SU-DHL-6 (cell line): ENCODE measurements at regions not wholly inside any gene's neighbourhood (a gene's known extent, or its start where the extent isn't known, plus 50 kb on each side); places are given as distances from the start of the nearest gene placed in this dataset.

ENCODE experiments used
- H2AFZ ChIP-seq: fragments of 200-600 bp; sonication (generic); 2 replicates; pipeline ENCODE4 v1.6.1; 2014; ENCODE audit warnings: low read depth, mild to moderate bottlenecking, moderate library complexity, mixed read lengths, antibody characterized with exemption, low read length; ENCODE audit not compliant: severe bottlenecking
- H3F3A ChIP-seq: fragments of 200-600 bp; shearing (Covaris generic); 2 replicates; pipeline ENCODE4 v1.6.0; 2016; ENCODE audit warnings: antibody characterized with exemption, mild to moderate bottlenecking; ENCODE audit not compliant: insufficient read depth
- H3K27ac ChIP-seq: fragments of 200-600 bp; sonication (generic); 2 replicates; pipeline ENCODE4 v1.5.1; 2016; ENCODE audit warnings: low read depth, mild to moderate bottlenecking, low read length, moderate library complexity, mixed read lengths
- H3K27me3 ChIP-seq: fragments of 200-600 bp; sonication (generic), shearing (Covaris generic); 2 replicates; pipeline ENCODE4 v1.6.0; 2014; ENCODE audit warnings: mild to moderate bottlenecking, low read length
- H3K36me3 ChIP-seq: fragments of 200-600 bp; sonication (generic); 2 replicates; pipeline ENCODE4 v1.6.1; 2014; ENCODE audit warnings: mild to moderate bottlenecking, low read length, mixed read lengths
- H3K4me2 ChIP-seq: fragments of 300-600, 200-600 bp; shearing (Covaris generic), sonication (generic); 2 replicates; pipeline ENCODE4 v1.6.0; 2014; ENCODE audit warnings: low read length, low read depth, mild to moderate bottlenecking; ENCODE audit not compliant: poor library complexity, severe bottlenecking
- H3K4me3 ChIP-seq: fragments of 200-600 bp; sonication (generic); 2 replicates; pipeline ENCODE4 v1.5.1; 2014; ENCODE audit warnings: antibody characterized with exemption, low read length, mild to moderate bottlenecking, mixed read lengths; ENCODE audit not compliant: insufficient read depth, poor library complexity, severe bottlenecking
- H3K79me2 ChIP-seq: fragments of 200-600 bp; sonication (generic); 2 replicates; pipeline ENCODE4 v1.6.1; 2014; ENCODE audit warnings: mild to moderate bottlenecking, low read length, moderate library complexity; ENCODE audit not compliant: insufficient read depth
- H3K9ac ChIP-seq: fragments of 200-600 bp; sonication (generic); 2 replicates; pipeline ENCODE4 v1.7.0; 2014; ENCODE audit warnings: mild to moderate bottlenecking, low read length
- H3K9me2 ChIP-seq: fragments of 200-600 bp; sonication (generic); replicated peaks from 2 replicates; pipeline ENCODE4 v1.6.1; 2014; ENCODE audit warnings: low read length; ENCODE audit not compliant: insufficient read depth
- H3K9me3 ChIP-seq: fragments of 200-600 bp; sonication (generic); 2 replicates; pipeline ENCODE4 v1.6.1; 2014; ENCODE audit warnings: low read length, mixed read lengths; ENCODE audit not compliant: insufficient read depth
- H4K20me1 ChIP-seq: fragments of 200-600 bp; sonication (generic); 2 replicates; pipeline ENCODE4 v1.6.1; 2014; ENCODE audit warnings: low read depth, mild to moderate bottlenecking, antibody characterized with exemption, low read length, moderate library complexity, mixed read lengths
- CTCF ChIP-seq: fragments of 200-600 bp; sonication (generic); IDR thresholded peaks from one replicate; pipeline ENCODE4 v1.5.1; 2017; ENCODE audit warnings: antibody characterized with exemption, mild to moderate bottlenecking, low read length, moderate library complexity; ENCODE audit not compliant: insufficient read depth, poor library complexity, severe bottlenecking
- EZH2phosphoT487 ChIP-seq: fragments of 200-600 bp; sonication (generic), shearing (Covaris generic); conservative IDR thresholded peaks from 2 replicates; pipeline ENCODE4 v1.6.1; 2018; ENCODE audit warnings: mild to moderate bottlenecking, antibody characterized with exemption, low read length, moderate library complexity, mixed read lengths

GRCh38 chr12:131349397-131350127 is 361.3 kb upstream of the SFSWAP start:
- no peaks in the 10 kb centered on the region for H3K27me3 ChIP-seq
- H3K79me2 ChIP-seq = no peaks in the 10 kb centered on the region
- H3K4me2 ChIP-seq = no peak overlapping the region
- H3K36me3 ChIP-seq = no peaks in the 10 kb centered on the region
- no peaks in the 10 kb centered on the region for H3K9me3 ChIP-seq
- no peaks in the 10 kb centered on the region for H3K9me2 ChIP-seq
- H2AFZ ChIP-seq = no peak overlapping the region
- no peak overlapping the region for H3K27ac ChIP-seq
- no peak overlapping the region for H3K4me3 ChIP-seq
- H4K20me1 ChIP-seq = no peaks in the 10 kb centered on the region
- H3F3A ChIP-seq = no peaks in the 10 kb centered on the region
- H3K9ac ChIP-seq = no peak overlapping the region
- TF ChIP-seq CTCF (no peak), EZH2phosphoT487 (no peak)

- no peaks in the 10 kb centered on the region for H3K36me3 ChIP-seq
- no peaks in the 10 kb centered on the region for H3K79me2 ChIP-seq
- no peak overlapping the region for H3K27ac ChIP-seq
- no peaks in the 10 kb centered on the region for H3K9me3 ChIP-seq
- H3K27me3 ChIP-seq = no peaks in the 10 kb centered on the region
- no peaks in the 10 kb centered on the region for H3F3A ChIP-seq
- H2AFZ ChIP-seq = no peak overlapping the region
- no peak overlapping the region for H3K9ac ChIP-seq
- H3K4me2 ChIP-seq = no peak overlapping the region
- no peak for TF ChIP-seq CTCF
- no peak for TF ChIP-seq EZH2phosphoT487
- no peak overlapping the region for H3K4me3 ChIP-seq
- no peaks in the 10 kb centered on the region for H3K9me2 ChIP-seq
- H4K20me1 ChIP-seq = no peaks in the 10 kb centered on the region
These were observed 360.0 kb upstream of the SFSWAP start for GRCh38 chr12:131350943-131351318.

GRCh38 chr12:131351319-131352028 is 359.4 kb upstream of the SFSWAP start:
- no peak overlapping the region for H2AFZ ChIP-seq
- TF ChIP-seq CTCF (no peak), EZH2phosphoT487 (no peak)
- H3K9ac ChIP-seq = no peak overlapping the region
- no peaks in the 10 kb centered on the region for H3K79me2 ChIP-seq
- no peaks in the 10 kb centered on the region for H3F3A ChIP-seq
- H3K27ac ChIP-seq = no peak overlapping the region
- no peaks in the 10 kb centered on the region for H3K9me2 ChIP-seq
- H3K9me3 ChIP-seq = no peaks in the 10 kb centered on the region
- no peaks in the 10 kb centered on the region for H4K20me1 ChIP-seq
- no peak overlapping the region for H3K4me2 ChIP-seq
- H3K27me3 ChIP-seq = no peaks in the 10 kb centered on the region
- H3K4me3 ChIP-seq = no peak overlapping the region
- H3K36me3 ChIP-seq = no peaks in the 10 kb centered on the region
